Coronary artery (tissue), 2 donors: ENCODE measurements at regions not wholly inside any gene's neighbourhood (a gene's known extent, or its start where the extent isn't known, plus 50 kb on each side); places are given as distances from the start of the nearest gene placed in this dataset.
"Not testable (repeated sequence)": the region's sequence is repeated elsewhere in the genome, so short reads cannot be mapped to it uniquely, and the experiment has no call there.

Experiments
- DNase-seq: peaks from one replicate; pipeline ENCODE4 v3.0.0-alpha.2; 2017; ENCODE audit warnings: low spot score
- H3K27ac ChIP-seq, 2 donors: fragments of 200-600 bp; sonication (generic); one replicate each; pipeline ENCODE4 v1.5.1; 2016 to 2019
- H3K4me3 ChIP-seq: fragments of 200-600 bp; sonication (generic); 2 replicates; pipeline ENCODE4 v1.5.1; 2016; ENCODE audit warnings: mild to moderate bottlenecking, moderate library complexity
- CTCF ChIP-seq: fragments of 200-600 bp; sonication (generic); IDR thresholded peaks from one replicate; pipeline ENCODE4 v1.5.1; 2019; ENCODE audit warnings: antibody characterized with exemption

DNA sequence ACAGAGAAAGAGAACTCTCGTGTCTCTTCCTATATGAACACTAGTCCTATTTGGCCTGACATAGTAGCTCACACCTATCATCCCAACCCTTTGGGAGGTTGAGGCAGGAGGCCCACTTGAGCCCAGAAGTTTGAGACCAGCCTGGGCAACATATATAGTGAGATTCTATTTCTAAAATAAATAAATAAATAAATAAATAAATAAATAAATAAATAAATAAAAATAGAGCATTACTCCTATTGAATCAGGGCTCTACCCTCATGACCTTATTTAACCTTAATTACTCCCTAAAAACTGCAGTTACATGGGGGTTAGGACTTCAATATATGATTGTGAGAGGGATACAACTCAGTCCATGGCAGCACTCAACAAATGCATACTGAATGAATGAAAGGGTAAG, 61.2 kb upstream of the GSC start:
- no peak overlapping the region for H3K4me3 ChIP-seq
- TF ChIP-seq CTCF = no peak
- no peak for DNase-seq

DNA sequence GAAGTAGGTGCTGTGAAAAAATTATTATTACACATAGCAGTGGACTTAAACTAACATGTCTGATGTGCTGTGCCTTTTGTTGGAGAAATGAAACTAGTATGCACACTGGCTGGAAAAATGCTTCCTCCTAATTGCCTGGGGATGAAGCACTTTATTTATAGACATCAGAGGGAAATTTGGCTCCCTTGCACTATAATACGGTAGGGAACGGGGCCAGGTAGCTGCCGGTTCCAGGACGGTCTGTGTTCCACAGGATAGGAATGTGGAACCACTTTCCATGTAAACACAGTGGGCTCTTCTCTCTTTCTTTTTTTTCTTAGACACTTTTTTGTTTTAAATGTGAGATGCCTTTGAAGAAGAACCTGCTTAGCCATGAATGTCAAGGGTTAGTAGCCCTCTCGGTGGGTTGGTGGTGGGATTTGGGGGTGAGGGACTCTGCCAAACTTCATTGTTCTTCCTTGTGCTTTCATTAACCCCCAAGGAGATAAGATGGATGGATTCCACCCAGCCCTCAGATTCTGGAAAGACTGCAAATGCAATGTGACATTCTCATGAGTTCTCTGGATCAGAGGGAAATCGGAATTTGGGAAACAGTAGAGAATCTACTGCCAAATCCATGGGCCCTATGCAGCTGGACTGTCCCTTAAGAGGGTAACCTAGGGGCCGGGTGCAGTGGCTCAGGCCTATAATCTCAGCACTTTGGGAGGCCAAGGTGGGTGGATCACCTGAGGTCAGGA, 58.0 kb upstream of the GSC start:
- TF ChIP-seq CTCF = no peak
- no peak for DNase-seq
- H3K4me3 ChIP-seq = no peak overlapping the region
- H3K27ac ChIP-seq = no peak overlapping the region

More for the DNA sequence above, 61.2 kb upstream of the GSC start:
- no peak overlapping the region for H3K27ac ChIP-seq

DNA sequence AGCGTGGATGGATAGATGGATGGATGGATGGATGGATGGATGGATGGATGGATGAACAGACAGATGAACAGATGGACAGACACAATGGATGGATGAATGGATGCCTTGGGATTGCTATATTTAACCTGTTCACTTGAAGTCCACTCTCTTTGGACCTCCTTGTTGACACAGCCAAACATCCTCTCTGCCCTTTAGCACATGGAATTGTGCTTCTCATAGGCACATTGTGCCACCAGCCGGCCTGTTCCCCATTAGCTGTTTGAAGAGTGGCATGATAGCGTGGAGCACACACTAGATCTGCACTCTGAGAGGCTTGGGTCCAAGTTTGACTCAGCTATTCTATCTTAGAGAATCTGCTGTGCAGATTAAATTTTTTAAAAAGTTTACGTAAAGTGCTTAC, 56.9 kb upstream of the GSC start:
- no peak for TF ChIP-seq CTCF
- H3K4me3 ChIP-seq = no peak overlapping the region
- DNase-seq = no peak
- H3K27ac ChIP-seq = no peak overlapping the region

DNA sequence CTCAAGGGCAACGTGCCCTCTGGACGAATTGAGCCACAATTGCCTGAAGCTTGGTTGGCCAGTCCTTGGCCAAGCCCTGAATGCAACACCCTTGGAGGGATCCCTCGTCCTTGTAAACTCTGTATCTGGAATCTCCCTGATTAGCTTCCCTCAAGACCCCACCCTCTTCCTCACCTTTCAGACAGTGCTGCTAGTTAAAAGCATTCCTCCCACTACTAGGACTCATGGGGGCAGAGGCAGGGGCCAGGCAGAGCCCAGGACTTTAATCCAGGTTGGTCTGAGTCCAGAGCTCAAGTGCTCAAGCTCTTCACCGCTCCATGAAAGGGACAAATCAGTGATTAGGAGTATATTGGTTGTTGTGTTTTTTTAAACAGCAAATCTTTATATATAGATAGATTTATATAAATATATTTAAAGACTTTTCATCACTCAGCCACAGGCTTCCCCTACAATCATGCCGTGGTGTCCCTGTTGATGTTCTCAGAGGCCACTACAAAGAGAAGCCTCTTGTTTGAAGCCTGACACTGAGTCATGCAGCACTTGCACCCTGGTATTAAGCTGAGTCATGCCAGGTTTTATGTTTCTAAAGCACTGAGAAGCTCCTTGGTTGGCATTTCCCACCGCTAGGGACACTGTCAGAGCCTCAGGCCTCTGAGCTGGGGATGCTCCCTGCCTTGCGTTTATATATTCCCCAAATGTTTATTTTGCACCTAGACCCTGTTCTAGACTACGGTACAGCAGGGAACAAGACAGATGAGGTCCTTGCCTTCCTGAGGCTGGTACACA, 53.8 kb upstream of the GSC start:
- Histone ChIP-seq H3K27ac (no peak overlapping the region), H3K4me3 (no peak overlapping the region)
- DNase-seq = no peak
- TF ChIP-seq CTCF = no peak

- no peak overlapping the region for H3K27ac ChIP-seq
- H3K4me3 ChIP-seq = no peak overlapping the region
- TF ChIP-seq CTCF = no peak
- no peak for DNase-seq
Observed at GRCh38 chr14:94821705-94822104, 51.8 kb upstream of the GSC start.

DNA sequence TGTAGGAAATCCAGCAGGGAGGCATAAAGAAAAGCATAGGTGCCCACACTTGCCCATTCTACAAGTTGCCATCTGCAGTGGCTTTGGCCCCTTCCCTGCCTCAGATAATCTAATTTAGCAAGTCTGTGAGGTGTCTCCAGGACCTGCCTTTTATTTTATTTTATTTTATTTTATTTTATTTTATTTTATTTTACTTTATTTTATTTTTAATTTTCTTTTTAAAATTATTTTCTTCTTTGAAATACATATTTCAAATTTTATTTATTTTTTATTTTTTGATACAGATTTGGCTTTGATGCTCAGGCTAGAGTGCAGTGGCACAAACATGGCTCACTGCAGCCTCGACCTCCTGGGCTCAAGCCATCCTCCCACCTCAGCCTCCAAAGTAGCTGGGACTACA, 51.0 kb upstream of the GSC start:
- H3K27ac ChIP-seq, H3K4me3 ChIP-seq, DNase-seq: not testable (repeated sequence)
